WI38 (cell line): ENCODE measurements at regions not wholly inside any gene's neighbourhood (a gene's known extent, or its start where the extent isn't known, plus 50 kb on each side); places are given as distances from the start of the nearest gene placed in this dataset.
"Not testable (repeated sequence)": the region's sequence is repeated elsewhere in the genome, so short reads cannot be mapped to it uniquely, and the experiment has no call there.

Source experiments
- H3K4me3 ChIP-seq: 2 replicates; pipeline ENCODE4 v1.5.1; 2011; ENCODE audit warnings: low read depth, mild to moderate bottlenecking, control low read depth, low read length
- CTCF ChIP-seq: IDR thresholded peaks from 2 replicates; pipeline ENCODE4 v1.5.1; 2012; ENCODE audit warnings: low read depth, mild to moderate bottlenecking, control low read depth, low read length

- no peak for TF ChIP-seq CTCF
- no peak overlapping the region for H3K4me3 ChIP-seq
Measured at GRCh38 chr9:65405253-65405652, 120.2 kb upstream of the FOXD4L5 start.

- H3K4me3 ChIP-seq: no peak overlapping the region
- TF ChIP-seq CTCF: no peak
Measured at GRCh38 chr9:65404232-65405006, 119.4 kb upstream of the FOXD4L5 start.

- no peak for TF ChIP-seq CTCF
- H3K4me3 ChIP-seq: no peak overlapping the region
Measured at GRCh38 chr9:65403721-65404120, 118.7 kb upstream of the FOXD4L5 start.

- not testable (repeated sequence) for H3K4me3 ChIP-seq
Measured at GRCh38 chr9:65403072-65403471, 118.1 kb upstream of the FOXD4L5 start.

GRCh38 chr9:65402206-65402870 lies 117.3 kb upstream of the FOXD4L5 start:
- H3K4me3 ChIP-seq: not testable (repeated sequence)

GRCh38 chr9:65401456-65402045 lies 116.5 kb upstream of the FOXD4L5 start:
- not testable (repeated sequence) for H3K4me3 ChIP-seq

GRCh38 chr9:65400886-65401285 lies 115.9 kb upstream of the FOXD4L5 start:
- no peak overlapping the region for H3K4me3 ChIP-seq
- no peak for TF ChIP-seq CTCF

- not testable (repeated sequence) for H3K4me3 ChIP-seq
Measured at GRCh38 chr9:65397763-65398719, 113.0 kb upstream of the FOXD4L5 start.

- H3K4me3 ChIP-seq: not testable (repeated sequence)
Measured at GRCh38 chr9:65397226-65397625, 112.2 kb upstream of the FOXD4L5 start.

GRCh38 chr9:65396601-65397000 lies 111.6 kb upstream of the FOXD4L5 start:
- not testable (repeated sequence) for H3K4me3 ChIP-seq

GRCh38 chr9:65395789-65396188 lies 110.8 kb upstream of the FOXD4L5 start:
- H3K4me3 ChIP-seq: not testable (repeated sequence)

- not testable (repeated sequence) for H3K4me3 ChIP-seq
Measured at GRCh38 chr9:65395121-65395520, 110.1 kb upstream of the FOXD4L5 start.

- not testable (repeated sequence) for H3K4me3 ChIP-seq
Measured at GRCh38 chr9:65393111-65393810, 108.3 kb upstream of the FOXD4L5 start.

GRCh38 chr9:65392611-65393010 lies 107.6 kb upstream of the FOXD4L5 start:
- not testable (repeated sequence) for H3K4me3 ChIP-seq
